AG09319 (cell line): ENCODE measurements at regions not wholly inside any gene's neighbourhood (a gene's known extent, or its start where the extent isn't known, plus 50 kb on each side); places are given as distances from the start of the nearest gene placed in this dataset.

Source experiments
- DNase-seq: peaks from one replicate; pipeline ENCODE4 v3.0.0-alpha.2; 2010; ENCODE audit warnings: low read depth; ENCODE audit errors: extremely low read depth
- CTCF ChIP-seq: IDR thresholded peaks from 2 replicates; pipeline ENCODE4 v1.5.1; 2011; ENCODE audit warnings: low read depth, mild to moderate bottlenecking, inconsistent platforms, low read length, moderate library complexity

DNA sequence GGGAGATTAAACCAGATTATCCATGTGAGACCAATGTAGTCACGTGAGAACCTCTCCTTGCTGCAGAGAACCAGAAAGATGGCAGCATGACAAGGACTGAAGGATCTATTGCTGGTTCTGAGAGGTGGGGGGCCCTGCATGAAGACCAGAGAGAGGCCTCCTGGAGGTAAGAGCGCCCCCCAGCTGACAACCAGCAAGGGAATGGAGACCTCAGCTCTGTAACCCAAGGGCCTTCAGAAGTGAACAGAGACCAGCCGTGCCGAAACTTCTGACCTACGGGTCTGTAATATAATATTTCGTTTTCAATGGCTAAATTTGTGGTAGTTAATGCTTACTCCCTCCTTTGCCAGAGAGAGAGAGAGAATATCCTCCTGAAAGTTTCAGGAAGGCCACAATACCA, 524.1 kb upstream of the TBX3 start:
- TF ChIP-seq CTCF, result no peak
- DNase-seq, result no peak

DNA sequence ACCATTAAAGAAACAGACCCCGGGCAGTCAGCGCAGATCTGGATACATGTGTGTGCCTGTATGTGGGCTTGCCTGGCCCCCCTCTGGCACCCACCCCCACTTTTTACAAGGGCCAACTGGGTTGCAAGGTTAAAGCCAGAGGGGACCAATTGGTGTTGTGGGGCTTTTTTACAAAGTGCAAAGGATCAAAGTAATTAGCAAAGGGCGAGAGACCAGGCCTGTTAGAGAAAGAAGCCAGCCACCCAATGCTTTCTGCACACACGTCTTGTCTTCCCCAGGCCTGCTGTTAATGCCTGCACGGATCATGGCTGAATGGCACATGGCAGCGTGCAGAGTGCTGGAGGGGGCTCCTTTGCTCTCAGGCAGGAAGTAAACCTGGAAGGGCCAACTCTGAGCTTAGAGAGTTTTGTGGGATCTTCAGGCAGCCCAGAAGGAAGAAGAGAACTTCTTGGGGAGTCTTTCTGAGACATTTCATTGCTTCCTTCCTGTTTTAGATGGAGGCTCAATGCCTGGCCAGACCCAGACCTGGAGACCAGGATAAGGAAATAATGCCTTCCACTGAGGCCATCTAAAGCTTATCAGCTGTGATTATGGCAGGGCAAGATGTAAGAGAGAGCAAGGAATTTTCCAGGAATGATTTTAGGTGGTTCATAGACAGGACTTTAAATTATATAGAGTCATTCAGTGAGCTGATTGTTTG, 523.4 kb upstream of the TBX3 start:
- DNase-seq, result no peak

DNA sequence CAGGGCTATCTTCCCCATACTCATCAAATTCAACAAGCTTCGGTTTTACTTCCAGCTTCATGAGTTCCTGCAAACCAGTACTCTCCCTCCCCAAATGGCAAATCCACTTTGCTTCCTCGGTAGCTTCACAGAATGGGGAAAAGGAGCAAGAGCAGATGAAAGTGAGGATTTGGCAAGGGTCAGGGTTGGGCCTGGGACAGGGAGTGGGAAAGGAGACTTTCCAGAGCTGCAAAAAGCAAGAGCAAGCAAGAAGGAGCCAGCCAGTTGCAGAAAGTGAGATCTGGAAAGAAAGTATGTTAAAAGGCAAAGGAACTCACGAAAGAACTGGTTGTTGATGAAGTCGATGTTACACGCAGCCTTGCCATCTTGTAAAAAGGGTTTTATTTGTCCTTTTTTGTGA, 522.8 kb upstream of the TBX3 start:
- DNase-seq, result no peak
- no peak for TF ChIP-seq CTCF

More for the DNA sequence above, 523.4 kb upstream of the TBX3 start:
- no peak for TF ChIP-seq CTCF

DNA sequence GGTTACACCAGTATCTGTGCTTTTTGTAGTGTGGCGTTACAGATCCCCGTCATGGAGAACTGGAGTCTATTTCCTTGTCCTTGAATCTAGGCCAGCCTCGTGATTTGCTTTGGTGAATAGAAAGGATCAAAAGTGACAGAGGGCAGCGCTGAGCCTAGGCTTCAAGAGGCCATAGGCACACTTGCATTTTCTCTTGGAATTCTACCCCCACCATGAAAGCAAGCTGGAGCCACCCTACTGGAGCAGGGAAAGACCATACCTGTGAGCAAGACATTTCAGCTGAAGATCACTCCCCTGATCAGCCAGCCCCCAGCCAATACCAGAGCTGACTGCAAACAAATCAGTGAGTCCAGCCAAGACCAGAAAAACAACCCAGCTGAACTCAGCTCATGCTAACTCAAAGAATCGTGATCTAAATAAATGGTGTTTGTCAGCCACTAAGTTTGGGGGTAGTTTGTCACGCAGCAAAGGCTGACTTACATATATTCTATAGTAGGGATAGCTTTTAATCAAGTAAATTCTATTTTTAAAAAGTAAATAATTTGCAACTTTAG, 521.9 kb upstream of the TBX3 start:
- TF ChIP-seq CTCF, result no peak
- DNase-seq, result no peak

DNA sequence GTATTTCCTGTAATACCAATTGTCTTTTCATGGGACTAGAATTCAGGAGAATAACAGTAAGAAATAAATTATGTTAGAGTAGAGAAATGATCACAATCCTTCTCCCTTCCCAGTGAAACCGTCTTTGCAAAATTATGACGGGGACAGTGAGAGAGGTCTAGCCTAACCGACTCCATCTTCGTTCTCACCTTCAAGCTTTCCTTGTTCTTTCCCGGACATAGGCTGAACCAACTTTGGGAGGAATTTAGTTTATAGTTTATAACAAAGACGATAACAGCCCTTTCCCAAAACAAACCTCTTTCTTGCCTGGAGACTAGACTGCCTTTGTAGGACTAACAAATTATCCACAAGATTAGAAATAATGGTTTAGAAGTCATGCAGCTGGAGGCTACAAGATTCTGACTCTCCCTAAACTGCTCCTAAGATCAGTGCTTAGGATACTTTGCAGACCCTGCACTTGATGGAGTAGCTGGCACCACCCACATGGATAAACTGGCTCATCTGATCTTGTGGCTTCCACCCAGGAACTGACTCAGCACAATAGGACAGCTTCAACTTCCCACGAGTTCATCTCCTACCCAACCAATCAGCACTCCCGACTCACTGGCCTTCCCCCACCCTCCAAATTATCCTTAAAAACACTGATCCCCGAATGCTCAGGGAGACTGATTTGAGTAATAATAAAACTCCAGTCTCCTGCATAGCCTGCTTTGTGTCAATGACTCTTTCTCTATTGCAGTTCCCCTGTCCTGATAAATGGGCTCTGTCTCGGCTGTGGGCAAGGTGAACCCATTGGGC, 521.2 kb upstream of the TBX3 start:
- DNase-seq, result no peak
- TF ChIP-seq CTCF, result no peak

DNA sequence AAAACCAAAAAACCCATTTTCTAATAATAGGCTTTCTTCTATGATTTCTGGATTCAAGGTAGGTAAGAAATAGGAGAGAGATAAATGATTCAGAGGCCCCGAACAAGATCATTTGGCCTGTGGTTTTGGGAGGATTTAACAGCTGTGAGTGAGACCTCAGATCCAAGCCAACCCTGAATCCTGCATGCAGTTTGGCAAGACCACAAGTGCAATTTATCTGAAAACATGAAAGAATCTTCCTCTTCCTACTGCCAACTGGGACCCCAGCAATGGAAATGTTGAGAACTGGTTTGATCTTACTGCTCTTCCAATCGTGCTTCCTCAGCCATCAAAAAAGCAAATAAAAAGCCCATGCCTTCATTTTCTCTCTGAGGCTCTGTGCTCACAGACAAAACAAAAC, 519.7 kb upstream of the TBX3 start:
- no peak for DNase-seq
- TF ChIP-seq CTCF, result no peak

DNA sequence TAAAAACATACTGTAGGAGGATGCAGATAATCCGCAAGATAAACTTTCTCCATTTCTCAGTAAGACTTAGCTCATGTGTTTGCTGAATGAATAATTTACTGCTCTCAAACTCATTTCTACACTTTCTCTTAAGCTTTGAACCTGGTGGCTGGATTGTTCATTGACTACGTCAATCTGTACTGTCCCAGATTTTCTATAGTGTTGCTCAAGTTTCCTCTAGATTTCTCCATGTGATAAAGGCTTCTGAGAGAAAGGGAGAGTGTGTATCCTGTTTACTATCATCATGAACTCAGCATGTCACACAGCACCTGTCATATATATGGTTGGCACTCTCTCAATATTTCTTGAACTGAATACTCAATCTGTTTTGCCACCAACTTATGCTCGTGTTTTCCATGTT, 518.0 kb upstream of the TBX3 start:
- no peak for DNase-seq
- no peak for TF ChIP-seq CTCF
